ENCODE measurements at regions not wholly inside any gene's neighbourhood (a gene's known extent, or its start where the extent isn't known, plus 50 kb on each side); places are given as distances from the start of the nearest gene placed in this dataset.

DNA sequence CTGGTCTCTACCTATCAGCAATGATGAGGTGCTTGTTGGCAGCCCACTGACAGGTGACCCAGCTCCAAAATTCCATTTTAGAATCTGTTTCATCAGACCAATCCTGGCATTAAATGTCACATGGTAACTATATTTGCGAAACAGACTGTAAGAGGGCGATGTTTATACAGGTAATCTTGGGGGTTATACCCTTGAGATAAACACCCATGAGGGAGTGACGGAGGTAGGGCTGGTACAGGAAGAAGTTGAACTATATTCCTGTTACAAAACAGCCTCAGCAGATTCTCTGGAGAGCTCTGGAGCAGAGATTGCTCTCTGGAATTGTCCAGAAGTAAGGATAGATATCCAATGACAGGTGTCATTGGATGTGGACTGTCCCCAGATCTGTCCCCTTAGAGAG, 444.8 kb upstream of the DPP6 start:
- DNase-seq (ENCODE audit: low spot score) = no peak
- TF ChIP-seq, protein P1, sequence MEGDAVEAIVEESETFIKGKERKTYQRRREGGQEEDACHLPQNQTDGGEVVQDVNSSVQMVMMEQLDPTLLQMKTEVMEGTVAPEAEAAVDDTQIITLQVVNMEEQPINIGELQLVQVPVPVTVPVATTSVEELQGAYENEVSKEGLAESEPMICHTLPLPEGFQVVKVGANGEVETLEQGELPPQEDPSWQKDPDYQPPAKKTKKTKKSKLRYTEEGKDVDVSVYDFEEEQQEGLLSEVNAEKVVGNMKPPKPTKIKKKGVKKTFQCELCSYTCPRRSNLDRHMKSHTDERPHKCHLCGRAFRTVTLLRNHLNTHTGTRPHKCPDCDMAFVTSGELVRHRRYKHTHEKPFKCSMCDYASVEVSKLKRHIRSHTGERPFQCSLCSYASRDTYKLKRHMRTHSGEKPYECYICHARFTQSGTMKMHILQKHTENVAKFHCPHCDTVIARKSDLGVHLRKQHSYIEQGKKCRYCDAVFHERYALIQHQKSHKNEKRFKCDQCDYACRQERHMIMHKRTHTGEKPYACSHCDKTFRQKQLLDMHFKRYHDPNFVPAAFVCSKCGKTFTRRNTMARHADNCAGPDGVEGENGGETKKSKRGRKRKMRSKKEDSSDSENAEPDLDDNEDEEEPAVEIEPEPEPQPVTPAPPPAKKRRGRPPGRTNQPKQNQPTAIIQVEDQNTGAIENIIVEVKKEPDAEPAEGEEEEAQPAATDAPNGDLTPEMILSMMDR (IDR thresholded peaks at IDR 0.05; ENCODE audit: extremely low read depth, missing control alignments) = no peak

DNA sequence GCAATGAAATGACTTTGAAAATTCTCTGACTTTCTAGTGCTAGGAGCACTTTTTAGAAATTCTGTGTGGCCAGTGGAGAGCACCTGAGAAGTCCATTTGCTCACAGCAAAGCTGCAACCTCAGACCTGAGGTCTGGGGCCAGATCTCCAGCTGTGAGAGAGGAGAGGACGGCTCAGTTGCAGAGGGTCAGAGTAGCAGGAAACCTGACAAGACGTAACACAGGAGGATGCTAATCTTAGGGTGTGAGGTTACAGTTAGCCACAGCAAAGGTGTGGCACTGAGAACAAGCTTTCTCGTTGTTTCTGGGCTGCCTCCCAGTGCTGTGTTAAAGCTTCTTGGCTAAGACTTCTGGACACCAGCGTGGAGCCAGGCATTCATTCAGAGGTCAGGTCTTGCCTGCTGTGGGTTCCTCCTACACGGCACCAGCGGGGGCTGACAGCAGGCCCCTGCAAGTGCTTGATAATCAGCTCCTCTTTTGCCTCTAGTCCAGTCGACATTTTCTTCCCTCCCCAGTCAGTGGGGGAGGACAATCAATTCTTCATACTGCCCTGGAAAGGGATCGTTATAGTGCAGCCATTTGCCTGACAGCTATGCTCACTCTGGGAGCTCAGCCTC, 435.4 kb upstream of the DPP6 start:
- DNase-seq (ENCODE audit: low spot score) = no peak
- TF ChIP-seq, protein P1 (IDR thresholded peaks at IDR 0.05; ENCODE audit: extremely low read depth, missing control alignments) = no peak

DNA sequence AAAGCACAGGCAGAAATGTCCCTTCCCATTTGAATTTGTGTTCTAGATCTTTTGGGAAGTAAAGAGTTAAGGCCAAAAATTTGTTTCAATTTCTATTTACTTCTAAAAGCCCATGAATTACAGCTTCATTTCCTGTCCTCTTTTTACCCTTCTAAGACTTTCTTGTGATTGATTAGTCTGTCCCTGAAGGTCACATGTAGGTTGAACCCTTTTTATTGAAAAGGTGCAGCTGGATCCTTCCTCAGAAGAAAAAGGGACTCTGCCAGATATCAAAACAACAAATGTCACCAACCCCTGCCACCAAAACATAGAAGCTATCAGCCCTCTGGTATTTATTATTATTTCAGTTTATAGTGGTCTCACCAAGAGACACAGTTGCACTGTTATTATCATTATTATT, 424.9 kb upstream of the DPP6 start:
- TF ChIP-seq, protein P1 (IDR thresholded peaks at IDR 0.05; ENCODE audit: extremely low read depth, missing control alignments) = no peak
- no peak for DNase-seq (ENCODE audit: low spot score)

DNA sequence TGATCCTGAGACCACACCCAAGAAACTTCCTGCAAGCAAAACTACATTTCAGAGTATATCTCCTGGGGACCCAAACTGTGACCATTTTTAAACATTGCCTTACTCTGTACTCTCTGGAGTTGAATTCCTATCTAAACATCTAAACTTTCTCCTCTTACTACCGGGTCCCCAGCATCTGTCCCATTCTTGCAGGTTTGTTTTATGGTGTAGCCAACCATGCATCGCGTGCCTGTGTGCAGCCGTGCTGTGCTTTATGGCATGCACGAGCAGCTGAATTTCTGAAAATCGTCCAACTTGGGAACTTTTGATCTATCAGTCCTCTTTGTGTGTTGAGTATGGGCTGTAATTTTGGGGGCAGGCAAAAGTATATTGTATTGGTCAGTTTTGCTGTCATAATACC, 423.8 kb upstream of the DPP6 start:
- TF ChIP-seq, protein P1 (IDR thresholded peaks at IDR 0.05; ENCODE audit: extremely low read depth, missing control alignments) = no peak
- no peak for DNase-seq (ENCODE audit: low spot score)

DNA sequence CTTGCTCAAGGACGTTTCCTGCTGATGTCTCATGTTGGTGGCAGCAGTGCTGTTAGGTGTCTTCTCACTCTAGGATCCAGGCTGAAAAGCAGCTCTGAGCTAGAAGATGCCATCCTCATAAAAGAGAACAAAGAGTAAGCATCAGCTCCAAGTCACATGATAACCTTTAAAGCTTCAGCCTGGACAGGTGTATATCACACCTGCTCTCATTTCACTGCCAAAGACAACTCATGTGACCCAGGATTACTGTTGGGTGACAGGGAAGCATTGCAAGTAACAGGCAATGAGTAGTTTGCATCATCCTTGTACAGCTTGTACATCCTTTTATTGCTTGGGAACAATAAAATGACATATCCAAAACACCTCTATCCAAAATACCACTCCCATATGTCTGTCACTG, 423.4 kb upstream of the DPP6 start:
- no peak for DNase-seq (ENCODE audit: low spot score)
- TF ChIP-seq, protein P1 (IDR thresholded peaks at IDR 0.05; ENCODE audit: extremely low read depth, missing control alignments) = no peak

DNA sequence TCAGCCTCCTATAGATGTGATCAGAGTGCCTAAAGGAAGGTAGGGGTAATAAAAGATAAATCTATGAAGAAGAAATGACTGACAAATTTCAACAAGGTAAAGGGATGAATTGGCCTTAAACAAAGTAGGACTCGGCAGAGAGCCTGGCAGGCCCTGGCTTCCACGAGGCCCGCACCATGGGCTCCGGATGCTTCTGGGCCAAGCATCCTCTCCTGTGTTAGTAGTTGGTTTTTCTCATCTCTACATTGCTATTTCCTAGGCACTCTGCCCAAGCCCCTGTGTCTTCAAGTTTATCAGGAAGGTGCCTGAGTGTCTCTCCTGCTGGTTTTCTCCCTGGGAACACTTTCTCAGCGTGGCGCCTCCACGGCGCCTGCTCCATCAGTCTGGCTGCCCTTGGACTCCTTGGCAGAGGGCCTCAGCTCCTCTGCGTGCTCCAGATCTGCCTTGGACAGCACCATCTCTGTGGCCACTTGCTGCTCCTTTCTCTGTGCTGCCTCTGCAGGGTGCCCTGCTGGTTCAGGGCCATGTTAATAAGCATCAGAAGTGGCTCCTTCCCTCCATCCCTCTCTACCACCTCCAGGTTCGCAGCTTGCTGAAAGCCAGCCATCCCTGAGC, 413.3 kb upstream of the DPP6 start:
- TF ChIP-seq, protein P1 (IDR thresholded peaks at IDR 0.05; ENCODE audit: extremely low read depth, missing control alignments) = no peak
- no peak for DNase-seq (ENCODE audit: low spot score)

DNA sequence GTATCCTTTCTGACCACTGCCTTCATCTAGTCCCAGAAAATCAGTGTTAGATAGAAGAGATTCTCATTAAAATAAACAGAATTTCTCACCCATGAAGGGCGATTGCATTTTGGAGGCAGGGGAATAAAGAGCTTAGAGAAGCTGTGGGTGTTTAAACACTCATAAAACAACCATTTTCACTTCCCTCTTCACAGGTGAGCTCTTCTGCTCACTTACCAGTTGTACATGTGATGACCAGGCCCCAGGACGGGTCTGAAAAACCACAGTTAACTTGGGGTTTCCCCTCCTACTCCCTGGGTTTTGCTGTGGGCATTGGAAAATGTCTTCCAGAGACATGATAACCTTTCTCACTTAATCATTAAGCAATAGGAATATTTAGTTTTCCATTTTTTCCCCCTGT, 411.6 kb upstream of the DPP6 start:
- TF ChIP-seq, protein P1 (IDR thresholded peaks at IDR 0.05; ENCODE audit: extremely low read depth, missing control alignments) = no peak
- DNase-seq (ENCODE audit: low spot score) = peak; percentile 6

Data from GM20000 (cell line).